Smooth muscle cell (in vitro differentiated cells): ENCODE measurements at regions not wholly inside any gene's neighbourhood (a gene's known extent, or its start where the extent isn't known, plus 50 kb on each side); places are given as distances from the start of the nearest gene placed in this dataset.

Experiments used
- DNase-seq: peaks from one replicate; lab custom pipeline; 2025; ENCODE audit not compliant: unreplicated experiment; lab: John Stamatoyannopoulos, UW
- H2AFZ ChIP-seq: fragments of 200-600 bp; sonication (generic); 2 replicates; pipeline ENCODE4 v1.6.0; 2016; ENCODE audit warnings: antibody characterized with exemption, low read depth, mild to moderate bottlenecking
- H3F3A ChIP-seq: fragments of 200-600 bp; sonication (generic); 2 replicates; pipeline ENCODE4 v1.6.0; 2017; ENCODE audit warnings: antibody characterized with exemption, low read depth
- H3K27ac ChIP-seq: fragments of 200-600 bp; sonication (generic); 2 replicates; pipeline ENCODE4 v1.5.1; 2016; ENCODE audit warnings: low read depth, mild to moderate bottlenecking
- H3K27me3 ChIP-seq: fragments of 200-600 bp; sonication (generic); 2 replicates; pipeline ENCODE4 v1.6.1; 2016; ENCODE audit warnings: low read depth, mild to moderate bottlenecking
- H3K36me3 ChIP-seq: fragments of 200-600 bp; sonication (generic); 2 replicates; pipeline ENCODE4 v1.5.1; 2016; ENCODE audit warnings: low read depth
- H3K4me1 ChIP-seq: fragments of 200-600 bp; sonication (generic); 2 replicates; pipeline ENCODE4 v1.5.1; 2016; ENCODE audit warnings: low read depth
- H3K4me2 ChIP-seq: fragments of 200-600 bp; sonication (generic); 2 replicates; pipeline ENCODE4 v1.6.0; 2016; ENCODE audit warnings: mild to moderate bottlenecking
- H3K4me3 ChIP-seq: fragments of 200-600 bp; sonication (generic); 2 replicates; pipeline ENCODE4 v1.5.1; 2016; ENCODE audit warnings: mild to moderate bottlenecking
- H3K79me2 ChIP-seq: fragments of 200-600 bp; sonication (generic); 2 replicates; pipeline ENCODE4 v1.6.0; 2016; ENCODE audit warnings: low read depth, mild to moderate bottlenecking
- H3K9ac ChIP-seq: fragments of 200-600 bp; sonication (generic); 2 replicates; pipeline ENCODE4 v1.6.0; 2016; ENCODE audit warnings: low read depth
- H3K9me3 ChIP-seq: fragments of 200-600 bp; sonication (generic); replicated peaks from 2 replicates; pipeline ENCODE4 v1.5.1; 2016; ENCODE audit warnings: low read depth
- H4K20me1 ChIP-seq: fragments of 200-600 bp; sonication (generic); 2 replicates; pipeline ENCODE4 v1.6.0; 2016; ENCODE audit warnings: low read depth
- WGBS: methylation state at CpG from one replicate; pipeline ENCODE4 v1.1.7; 2016; ENCODE audit warnings: low lambda C conversion rate; 5-methylcytosine and 5-hydroxymethylcytosine counted together
- TF ChIP-seq, protein P1 (sequence below): fragments of 200-600 bp; sonication (generic); IDR thresholded peaks from 2 replicates; pipeline ENCODE4 v1.5.1; 2017; ENCODE audit warnings: borderline replicate concordance, mild to moderate bottlenecking, antibody characterized with exemption; ENCODE audit not compliant: insufficient read depth, poor library complexity, severe bottlenecking

DNA sequence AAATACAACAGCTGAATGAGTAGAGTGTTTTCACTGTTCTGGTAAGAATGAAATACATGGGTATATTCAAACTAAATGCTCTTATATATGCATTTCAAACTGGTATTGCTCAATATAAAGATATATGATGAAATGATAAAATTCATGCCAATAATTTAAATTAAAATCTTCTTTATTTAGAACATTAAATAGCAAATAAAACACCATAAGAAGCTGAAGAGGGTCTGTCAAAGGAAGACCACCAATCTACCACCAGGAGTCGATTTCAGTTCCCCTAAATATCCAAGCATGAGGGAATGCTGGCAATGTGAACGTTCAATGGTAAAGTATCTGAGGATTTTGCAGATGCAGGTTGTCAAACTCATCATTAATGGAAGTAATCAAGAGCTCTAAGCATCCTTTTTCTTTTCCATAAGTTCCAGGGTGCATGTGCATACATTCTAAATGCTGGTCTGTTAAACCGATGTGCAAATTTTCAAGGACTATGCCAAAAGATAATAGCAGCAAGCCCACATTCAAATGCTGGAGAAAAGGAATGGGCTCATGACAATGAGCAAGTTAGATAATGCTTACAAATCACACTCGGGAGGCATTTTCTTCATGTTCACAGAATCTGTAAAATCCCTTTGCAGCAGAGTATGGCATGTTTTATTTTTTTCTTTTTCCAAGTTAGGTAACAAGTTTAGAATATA is 118.8 kb upstream of the MTAP start:
- H3K27ac ChIP-seq: peak overlapping the region; percentile 88

DNA sequence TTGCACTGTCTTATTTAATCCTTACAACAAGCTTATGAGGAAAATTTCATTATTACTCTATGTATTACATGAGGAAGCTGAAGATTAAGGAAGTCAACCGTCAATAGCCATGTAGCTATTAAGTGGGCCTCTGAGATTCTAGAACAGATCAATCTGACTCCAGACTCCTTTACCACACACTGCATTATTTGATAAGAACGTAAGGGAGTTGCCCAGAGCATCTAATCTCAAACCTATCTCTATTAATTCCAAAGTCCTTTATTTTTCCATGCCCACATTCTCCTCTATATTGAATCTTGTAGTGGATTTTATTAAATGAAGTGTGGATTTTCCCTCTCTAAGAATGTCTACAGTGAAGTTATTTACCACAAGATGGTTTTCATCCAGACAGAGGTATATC is 118.2 kb upstream of the MTAP start:
- peaks cover 12% of the 10 kb centered on the region for H3F3A ChIP-seq
- H3K36me3 ChIP-seq: no peaks in the 10 kb centered on the region
- no peaks in the 10 kb centered on the region for H3K79me2 ChIP-seq
- H3K4me1 ChIP-seq: peaks cover 27% of the 10 kb centered on the region
- TF ChIP-seq, protein P1, sequence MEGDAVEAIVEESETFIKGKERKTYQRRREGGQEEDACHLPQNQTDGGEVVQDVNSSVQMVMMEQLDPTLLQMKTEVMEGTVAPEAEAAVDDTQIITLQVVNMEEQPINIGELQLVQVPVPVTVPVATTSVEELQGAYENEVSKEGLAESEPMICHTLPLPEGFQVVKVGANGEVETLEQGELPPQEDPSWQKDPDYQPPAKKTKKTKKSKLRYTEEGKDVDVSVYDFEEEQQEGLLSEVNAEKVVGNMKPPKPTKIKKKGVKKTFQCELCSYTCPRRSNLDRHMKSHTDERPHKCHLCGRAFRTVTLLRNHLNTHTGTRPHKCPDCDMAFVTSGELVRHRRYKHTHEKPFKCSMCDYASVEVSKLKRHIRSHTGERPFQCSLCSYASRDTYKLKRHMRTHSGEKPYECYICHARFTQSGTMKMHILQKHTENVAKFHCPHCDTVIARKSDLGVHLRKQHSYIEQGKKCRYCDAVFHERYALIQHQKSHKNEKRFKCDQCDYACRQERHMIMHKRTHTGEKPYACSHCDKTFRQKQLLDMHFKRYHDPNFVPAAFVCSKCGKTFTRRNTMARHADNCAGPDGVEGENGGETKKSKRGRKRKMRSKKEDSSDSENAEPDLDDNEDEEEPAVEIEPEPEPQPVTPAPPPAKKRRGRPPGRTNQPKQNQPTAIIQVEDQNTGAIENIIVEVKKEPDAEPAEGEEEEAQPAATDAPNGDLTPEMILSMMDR: no peak
- H3K9ac ChIP-seq: peak overlapping the region; percentile 39
- no peaks in the 10 kb centered on the region for H3K27me3 ChIP-seq
- H3K4me3 ChIP-seq: no peak overlapping the region
- no peak overlapping the region for H2AFZ ChIP-seq
- H3K4me2 ChIP-seq: peak overlapping the region; percentile 47
- peak overlapping the region; percentile 88 for H3K27ac ChIP-seq
- 56% methylated on average over 2 of the region's 2 CpGs for WGBS
- no peak for DNase-seq
- no peaks in the 10 kb centered on the region for H4K20me1 ChIP-seq
- no peaks in the 10 kb centered on the region for H3K9me3 ChIP-seq

More for the DNA sequence above, 118.8 kb upstream of the MTAP start:
- peak overlapping the region; percentile 39 for H3K9ac ChIP-seq
- H3K4me1 ChIP-seq: peaks cover 26% of the 10 kb centered on the region
- no peaks in the 10 kb centered on the region for H3K27me3 ChIP-seq
- DNase-seq: no peak
- WGBS: 84% methylated on average over 4 of the region's 4 CpGs
- TF ChIP-seq, protein P1: no peak
- peak overlapping the region; percentile 47 for H3K4me2 ChIP-seq
- peaks cover 12% of the 10 kb centered on the region for H3F3A ChIP-seq
- no peak overlapping the region for H2AFZ ChIP-seq
- no peaks in the 10 kb centered on the region for H3K9me3 ChIP-seq
- H3K79me2 ChIP-seq: no peaks in the 10 kb centered on the region
- H3K4me3 ChIP-seq: no peak overlapping the region
- no peaks in the 10 kb centered on the region for H3K36me3 ChIP-seq
- no peaks in the 10 kb centered on the region for H4K20me1 ChIP-seq

DNA sequence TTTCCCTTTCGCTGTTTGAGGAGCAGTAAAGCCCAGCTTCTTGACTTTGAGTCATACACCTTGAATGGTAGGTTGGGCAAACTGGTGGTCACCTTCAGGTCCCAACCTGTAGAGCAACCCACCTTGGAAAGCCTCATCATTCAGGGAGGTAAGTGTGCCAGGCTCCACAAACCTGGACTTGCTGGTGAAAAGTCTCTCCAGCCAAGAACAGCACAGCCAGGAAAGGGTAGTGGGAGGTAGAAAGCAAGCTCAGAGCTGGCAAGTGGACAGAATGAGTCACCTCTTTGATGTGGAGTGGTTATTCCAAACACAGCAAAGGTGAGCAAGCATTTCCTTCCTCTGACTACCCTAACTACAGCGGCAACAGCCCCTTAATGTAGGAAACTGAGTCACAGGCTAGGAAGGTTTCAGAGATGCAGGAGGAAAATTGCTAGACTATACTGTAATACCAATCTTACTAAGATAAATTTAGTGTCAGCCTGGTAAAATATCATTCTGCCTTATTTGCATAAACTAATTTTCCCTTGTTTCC is 117.5 kb upstream of the MTAP start:
- Histone ChIP-seq H3K4me1 (peaks cover 23% of the 10 kb centered on the region), H3K4me2 (peak overlapping the region; percentile 47), H3K36me3 (no peaks in the 10 kb centered on the region), H3K9me3 (no peaks in the 10 kb centered on the region), H3F3A (peaks cover 12% of the 10 kb centered on the region), H3K4me3 (no peak overlapping the region), H3K27ac (peak overlapping the region; percentile 88), H3K27me3 (no peaks in the 10 kb centered on the region), H2AFZ (no peak overlapping the region), H3K9ac (peak overlapping the region; percentile 55), H4K20me1 (no peaks in the 10 kb centered on the region), H3K79me2 (no peaks in the 10 kb centered on the region)
- no peak for DNase-seq
- TF ChIP-seq, protein P1: no peak
- 41% methylated on average over 2 of the region's 2 CpGs for WGBS

DNA sequence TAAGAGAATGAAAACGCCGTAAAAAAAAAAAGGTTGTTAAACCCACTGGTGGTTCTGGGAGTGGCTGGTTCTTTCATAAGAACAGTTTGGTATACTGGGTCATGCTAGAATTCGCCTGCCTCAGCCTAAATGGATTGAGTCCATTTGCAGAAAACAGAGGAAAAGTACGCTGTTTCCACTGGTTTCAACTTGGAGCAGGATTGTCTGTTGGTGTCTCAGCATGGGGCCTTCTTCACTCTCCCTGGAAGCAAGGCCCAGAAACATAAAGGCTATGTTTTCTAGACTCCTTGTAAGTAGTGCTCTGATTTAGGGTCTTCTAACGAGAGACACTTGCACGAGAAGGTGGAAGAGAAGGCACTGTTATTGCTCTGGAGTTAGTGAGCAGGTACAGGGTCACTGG is 116.9 kb upstream of the MTAP start:
- H3K79me2 ChIP-seq: no peaks in the 10 kb centered on the region
- TF ChIP-seq, protein P1: no peak
- no peaks in the 10 kb centered on the region for H3K36me3 ChIP-seq
- peak overlapping the region; percentile 88 for H3K27ac ChIP-seq
- H3F3A ChIP-seq: peaks cover 12% of the 10 kb centered on the region
- H3K27me3 ChIP-seq: no peaks in the 10 kb centered on the region
- WGBS: 93% methylated on average over 6 of the region's 6 CpGs
- peak overlapping the region; percentile 47 for H3K4me2 ChIP-seq
- H3K9me3 ChIP-seq: no peaks in the 10 kb centered on the region
- no peak for DNase-seq
- H4K20me1 ChIP-seq: no peaks in the 10 kb centered on the region
- H3K4me1 ChIP-seq: peaks cover 23% of the 10 kb centered on the region
- peak overlapping the region; percentile 45 for H2AFZ ChIP-seq
- no peak overlapping the region for H3K4me3 ChIP-seq
- H3K9ac ChIP-seq: peak overlapping the region; percentile 55
